GM23248 (cell line): ENCODE measurements at regions not wholly inside any gene's neighbourhood (a gene's known extent, or its start where the extent isn't known, plus 50 kb on each side); places are given as distances from the start of the nearest gene placed in this dataset.

Experiments
- DNase-seq: peaks from one replicate; pipeline ENCODE4 v3.0.0-alpha.2; 2015
- H2AFZ ChIP-seq: fragments of 200-600 bp; sonication (generic); 2 replicates; pipeline ENCODE4 v1.6.1; 2016; ENCODE audit warnings: antibody characterized with exemption
- H3F3A ChIP-seq: fragments of 200-600 bp; sonication (generic); 2 replicates; pipeline ENCODE4 v1.6.1; 2016; ENCODE audit warnings: mild to moderate bottlenecking, antibody characterized with exemption, mixed run types; ENCODE audit not compliant: insufficient read depth
- H3K27ac ChIP-seq: fragments of 200-600 bp; sonication (generic); 2 replicates; pipeline ENCODE4 v1.5.1; 2016; ENCODE audit warnings: mild to moderate bottlenecking
- H3K27me3 ChIP-seq: fragments of 200-600 bp; sonication (generic); replicated peaks from 2 replicates; pipeline ENCODE4 v1.6.1; 2016; ENCODE audit warnings: mild to moderate bottlenecking; ENCODE audit not compliant: insufficient read depth
- H3K36me3 ChIP-seq: fragments of 200-600 bp; sonication (generic); 2 replicates; pipeline ENCODE4 v1.6.1; 2016; ENCODE audit warnings: low read depth, mild to moderate bottlenecking
- H3K4me1 ChIP-seq: fragments of 200-600 bp; sonication (generic); 2 replicates; pipeline ENCODE4 v1.6.1; 2016; ENCODE audit warnings: mild to moderate bottlenecking; ENCODE audit not compliant: insufficient read depth
- H3K4me2 ChIP-seq: fragments of 200-600 bp; sonication (generic); one replicate; pipeline ENCODE4 v1.6.1; 2016; ENCODE audit warnings: mild to moderate bottlenecking; ENCODE audit not compliant: unreplicated experiment
- H3K4me3 ChIP-seq: fragments of 200-600 bp; sonication (generic); 2 replicates; pipeline ENCODE4 v1.5.1; 2016; ENCODE audit warnings: mild to moderate bottlenecking
- H3K79me2 ChIP-seq: fragments of 200-600 bp; sonication (generic); 2 replicates; pipeline ENCODE4 v1.6.1; 2016; ENCODE audit warnings: mild to moderate bottlenecking; ENCODE audit not compliant: insufficient read depth
- H3K9ac ChIP-seq: fragments of 200-600 bp; sonication (generic); 2 replicates; pipeline ENCODE4 v1.6.1; 2016; ENCODE audit warnings: mild to moderate bottlenecking
- H3K9me2 ChIP-seq: fragments of 200-600 bp; sonication (generic); 2 replicates; pipeline ENCODE4 v1.6.1; 2016; ENCODE audit warnings: mixed run types, mild to moderate bottlenecking, moderate library complexity; ENCODE audit not compliant: insufficient read depth
- H3K9me3 ChIP-seq: fragments of 200-600 bp; sonication (generic); one replicate; pipeline ENCODE4 v1.6.1; 2017; ENCODE audit warnings: low read depth
- H4K20me1 ChIP-seq: fragments of 200-600 bp; sonication (generic); 2 replicates; pipeline ENCODE4 v1.6.0; 2016; ENCODE audit not compliant: insufficient read depth
- EZH2 ChIP-seq: fragments of 200-600 bp; sonication (generic); IDR thresholded peaks from 2 replicates; pipeline ENCODE4 v1.6.1; 2018; ENCODE audit warnings: antibody characterized with exemption, mild to moderate bottlenecking; ENCODE audit not compliant: insufficient read depth, poor library complexity, severe bottlenecking
- EZH2phosphoT487 ChIP-seq: fragments of 200-600 bp; sonication (generic); IDR thresholded peaks from 2 replicates; pipeline ENCODE4 v1.6.1; 2018; ENCODE audit warnings: antibody characterized with exemption, moderate library complexity, mild to moderate bottlenecking, low read depth; ENCODE audit not compliant: insufficient read depth
- WGBS, 2 experiments: methylation state at CpG; one replicate each; pipeline ENCODE4 v1.1.6; 2015 to 2017; ENCODE audit warnings: low lambda C conversion rate in 2 of 2, low coverage in 1 of 2; ENCODE audit errors: missing lambda C conversion rate in 2 of 2; 5-methylcytosine and 5-hydroxymethylcytosine counted together
- in situ Hi-C: fragments of 300-500 bp; cut with MboI; formaldehyde crosslinking; loops from 2 replicates; pipeline ENCODE4 v1.15.0; 2020

GRCh38 chr3:5630406-5630805 is 442.9 kb downstream of the EDEM1 start:
- H3K9me3 ChIP-seq: no peaks in the 10 kb centered on the region
- no peak overlapping the region for H2AFZ ChIP-seq
- TF ChIP-seq EZH2phosphoT487 (no peak), EZH2 (no peak)
- no peak overlapping the region for H3K4me2 ChIP-seq
- in situ Hi-C loops: no loop called here
- H4K20me1 ChIP-seq: no peaks in the 10 kb centered on the region
- H3K79me2 ChIP-seq: no peaks in the 10 kb centered on the region
- no peak overlapping the region for H3K4me3 ChIP-seq
- no peak overlapping the region for H3K9ac ChIP-seq
- H3K9me2 ChIP-seq: no peaks in the 10 kb centered on the region
- H3F3A ChIP-seq: no peaks in the 10 kb centered on the region
- H3K27ac ChIP-seq: no peak overlapping the region
- WGBS, 2 experiments: 19 to 30% methylated on average over 3 of the region's 3 CpGs
- no peak for DNase-seq
- no peaks in the 10 kb centered on the region for H3K4me1 ChIP-seq
- no peaks in the 10 kb centered on the region for H3K27me3 ChIP-seq
- no peaks in the 10 kb centered on the region for H3K36me3 ChIP-seq

- H3K27ac ChIP-seq: no peak overlapping the region
- no peak for DNase-seq
Measured at GRCh38 chr3:5633960-5634359, 446.5 kb downstream of the EDEM1 start.

DNA sequence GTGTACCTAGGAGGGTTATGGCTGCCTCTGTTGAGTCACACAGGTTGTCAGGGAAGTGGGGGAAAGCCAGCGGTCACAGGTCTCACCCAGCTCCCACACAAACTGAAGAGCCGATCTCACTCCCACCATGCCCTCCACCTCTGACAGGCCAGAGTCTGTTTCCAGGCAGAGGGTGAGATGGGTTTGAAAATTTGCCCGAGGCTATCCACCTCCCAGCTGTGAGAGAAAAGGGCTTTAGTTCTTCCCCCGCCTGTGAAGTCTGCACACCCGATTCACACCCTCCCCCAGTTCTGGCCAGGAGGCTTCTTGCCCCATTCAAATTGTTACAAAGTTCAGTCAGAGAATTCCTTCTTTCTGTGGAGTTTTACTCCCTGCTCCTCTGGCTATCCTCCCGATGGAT is 446.9 kb downstream of the EDEM1 start:
- no peak for DNase-seq
- TF ChIP-seq EZH2phosphoT487: no peak
- Histone ChIP-seq H4K20me1 (no peaks in the 10 kb centered on the region), H3K9ac (no peak overlapping the region), H3K4me1 (no peaks in the 10 kb centered on the region), H3K9me3 (no peaks in the 10 kb centered on the region), H3K4me2 (no peak overlapping the region), H3K79me2 (no peaks in the 10 kb centered on the region), H3K27ac (no peak overlapping the region), H3K9me2 (no peaks in the 10 kb centered on the region), H3K4me3 (no peak overlapping the region), H2AFZ (no peak overlapping the region), H3K27me3 (no peaks in the 10 kb centered on the region), H3F3A (no peaks in the 10 kb centered on the region), H3K36me3 (no peaks in the 10 kb centered on the region)
- 27 to 37% methylated on average over 6 of the region's 6 CpGs for WGBS, 2 experiments
- in situ Hi-C loops: no loop called here

More at GRCh38 chr3:5633960-5634359, 446.5 kb downstream of the EDEM1 start:
- Histone ChIP-seq H3K79me2 (no peaks in the 10 kb centered on the region), H3K9ac (no peak overlapping the region), H3K27me3 (no peaks in the 10 kb centered on the region), H3K4me1 (no peaks in the 10 kb centered on the region), H3K36me3 (no peaks in the 10 kb centered on the region), H3K4me3 (no peak overlapping the region), H3F3A (no peaks in the 10 kb centered on the region), H2AFZ (no peak overlapping the region), H3K9me3 (no peaks in the 10 kb centered on the region), H3K4me2 (no peak overlapping the region), H3K9me2 (no peaks in the 10 kb centered on the region), H4K20me1 (no peaks in the 10 kb centered on the region)
- no peak for TF ChIP-seq EZH2phosphoT487
- 19 to 20% methylated on average over 9 to 10 of the region's 10 CpGs for WGBS, 2 experiments
- in situ Hi-C loops: no loop called here

DNA sequence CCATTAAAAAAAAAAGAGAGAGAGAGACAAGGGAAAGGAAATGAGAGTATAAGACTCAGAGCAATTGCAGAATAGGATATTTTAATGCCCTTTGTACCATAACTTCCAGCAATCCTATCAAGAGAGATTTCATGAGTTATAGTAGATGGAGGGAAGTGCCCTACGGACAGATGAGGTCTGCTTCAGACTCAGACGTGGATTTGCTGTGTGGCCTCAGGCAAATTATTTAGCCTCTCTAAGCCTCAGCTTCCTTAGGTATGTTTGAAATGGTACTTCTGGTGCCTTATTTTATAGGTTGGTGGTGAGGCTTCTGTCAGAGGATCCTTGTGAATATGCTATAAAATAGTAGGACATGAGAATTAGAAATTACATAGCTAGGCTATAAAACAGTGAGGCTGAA is 448.2 kb downstream of the EDEM1 start:
- H3K79me2 ChIP-seq: no peaks in the 10 kb centered on the region
- H3K9me3 ChIP-seq: no peaks in the 10 kb centered on the region
- no peak overlapping the region for H3K27ac ChIP-seq
- H3K27me3 ChIP-seq: no peaks in the 10 kb centered on the region
- no peaks in the 10 kb centered on the region for H3K36me3 ChIP-seq
- no peak for TF ChIP-seq EZH2phosphoT487
- TF ChIP-seq EZH2: no peak
- no peak overlapping the region for H2AFZ ChIP-seq
- no peaks in the 10 kb centered on the region for H3K9me2 ChIP-seq
- no peak overlapping the region for H3K4me3 ChIP-seq
- DNase-seq: no peak
- no peak overlapping the region for H3K4me2 ChIP-seq
- no peaks in the 10 kb centered on the region for H4K20me1 ChIP-seq
- 13 to 17% methylated on average over 2 of the region's 2 CpGs for WGBS, 2 experiments
- no peak overlapping the region for H3K9ac ChIP-seq
- H3F3A ChIP-seq: no peaks in the 10 kb centered on the region
- in situ Hi-C loops: no loop called here
- H3K4me1 ChIP-seq: no peaks in the 10 kb centered on the region

DNA sequence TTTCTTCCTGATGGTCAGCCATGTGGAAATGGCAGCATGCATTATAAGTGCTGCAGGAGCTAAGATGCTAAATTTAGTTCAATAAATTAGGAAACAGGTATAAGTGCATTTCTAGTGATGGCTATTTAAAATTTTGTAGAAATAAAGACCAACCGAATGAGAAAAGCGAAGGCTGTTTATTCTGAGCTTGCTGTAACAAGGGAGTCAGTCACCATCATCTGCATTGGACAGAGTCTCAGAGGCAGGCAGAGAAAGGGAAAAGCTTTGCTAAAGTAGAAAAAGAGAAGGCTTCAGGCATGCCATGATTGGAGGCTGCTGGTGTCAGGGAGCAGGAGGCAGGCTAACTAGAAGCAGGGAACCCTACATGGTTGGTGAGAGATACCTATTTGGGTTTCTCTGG is 451.0 kb downstream of the EDEM1 start:
- Histone ChIP-seq H3K27me3 (no peaks in the 10 kb centered on the region), H3K27ac (no peak overlapping the region), H3K4me1 (no peaks in the 10 kb centered on the region), H3K79me2 (no peaks in the 10 kb centered on the region), H3K4me2 (no peak overlapping the region), H3K9me2 (no peaks in the 10 kb centered on the region), H3K9me3 (no peaks in the 10 kb centered on the region), H3K4me3 (no peak overlapping the region), H3F3A (no peaks in the 10 kb centered on the region), H2AFZ (no peak overlapping the region), H3K9ac (no peak overlapping the region), H4K20me1 (no peaks in the 10 kb centered on the region), H3K36me3 (no peaks in the 10 kb centered on the region)
- TF ChIP-seq EZH2 (no peak), EZH2phosphoT487 (no peak)
- WGBS, 2 experiments: 29 to 46% methylated on average over 2 of the region's 2 CpGs
- DNase-seq: no peak
- in situ Hi-C loops: no loop called here
